ENCODE measurements at regions not wholly inside any gene's neighbourhood (a gene's known extent, or its start where the extent isn't known, plus 50 kb on each side); places are given as distances from the start of the nearest gene placed in this dataset.

DNA sequence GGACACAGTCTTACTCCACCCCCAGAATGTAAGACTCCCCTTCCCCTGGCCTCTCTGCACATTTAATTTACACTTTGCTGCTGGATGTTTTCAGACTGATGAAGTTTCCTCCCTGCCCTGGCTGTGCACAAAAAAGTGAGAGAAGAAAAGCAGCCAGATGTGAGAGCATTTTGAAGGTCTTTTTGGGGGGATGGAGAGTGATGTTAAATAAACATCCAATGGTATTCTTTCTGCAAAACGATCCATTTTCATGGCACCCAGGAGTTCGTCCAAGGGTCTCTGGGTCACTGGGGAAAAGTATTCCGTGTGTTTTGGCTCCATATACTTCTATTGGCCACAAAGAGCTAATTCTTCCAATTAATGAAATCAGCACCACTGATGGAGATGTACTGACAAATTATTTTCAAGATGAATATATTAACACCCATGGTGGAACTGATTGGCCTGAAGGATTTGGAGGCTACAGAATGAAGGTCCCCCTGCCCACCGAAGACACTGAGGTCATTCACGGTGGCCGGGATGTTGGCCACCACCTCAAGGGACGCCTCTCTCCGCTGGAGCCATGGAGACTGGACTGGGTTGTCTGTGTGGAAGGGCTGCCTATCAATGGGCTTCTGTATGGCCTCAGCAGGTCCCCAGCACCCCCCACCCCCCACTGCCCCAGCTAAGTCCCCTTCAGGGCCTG, 107.6 kb upstream of the PKDCC start:
- TF ChIP-seq, protein P1, sequence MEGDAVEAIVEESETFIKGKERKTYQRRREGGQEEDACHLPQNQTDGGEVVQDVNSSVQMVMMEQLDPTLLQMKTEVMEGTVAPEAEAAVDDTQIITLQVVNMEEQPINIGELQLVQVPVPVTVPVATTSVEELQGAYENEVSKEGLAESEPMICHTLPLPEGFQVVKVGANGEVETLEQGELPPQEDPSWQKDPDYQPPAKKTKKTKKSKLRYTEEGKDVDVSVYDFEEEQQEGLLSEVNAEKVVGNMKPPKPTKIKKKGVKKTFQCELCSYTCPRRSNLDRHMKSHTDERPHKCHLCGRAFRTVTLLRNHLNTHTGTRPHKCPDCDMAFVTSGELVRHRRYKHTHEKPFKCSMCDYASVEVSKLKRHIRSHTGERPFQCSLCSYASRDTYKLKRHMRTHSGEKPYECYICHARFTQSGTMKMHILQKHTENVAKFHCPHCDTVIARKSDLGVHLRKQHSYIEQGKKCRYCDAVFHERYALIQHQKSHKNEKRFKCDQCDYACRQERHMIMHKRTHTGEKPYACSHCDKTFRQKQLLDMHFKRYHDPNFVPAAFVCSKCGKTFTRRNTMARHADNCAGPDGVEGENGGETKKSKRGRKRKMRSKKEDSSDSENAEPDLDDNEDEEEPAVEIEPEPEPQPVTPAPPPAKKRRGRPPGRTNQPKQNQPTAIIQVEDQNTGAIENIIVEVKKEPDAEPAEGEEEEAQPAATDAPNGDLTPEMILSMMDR (IDR thresholded peaks at IDR 0.05; ENCODE audit: low read length) = no peak
- TF ChIP-seq EZH2 (optimal IDR thresholded peaks at IDR 0.05; ENCODE audit: low read depth, low read length) = no peak

All from MM.1S (cell line).